ENCODE measurements at regions not wholly inside any gene's neighbourhood (a gene's known extent, or its start where the extent isn't known, plus 50 kb on each side); places are given as distances from the start of the nearest gene placed in this dataset.

DNA sequence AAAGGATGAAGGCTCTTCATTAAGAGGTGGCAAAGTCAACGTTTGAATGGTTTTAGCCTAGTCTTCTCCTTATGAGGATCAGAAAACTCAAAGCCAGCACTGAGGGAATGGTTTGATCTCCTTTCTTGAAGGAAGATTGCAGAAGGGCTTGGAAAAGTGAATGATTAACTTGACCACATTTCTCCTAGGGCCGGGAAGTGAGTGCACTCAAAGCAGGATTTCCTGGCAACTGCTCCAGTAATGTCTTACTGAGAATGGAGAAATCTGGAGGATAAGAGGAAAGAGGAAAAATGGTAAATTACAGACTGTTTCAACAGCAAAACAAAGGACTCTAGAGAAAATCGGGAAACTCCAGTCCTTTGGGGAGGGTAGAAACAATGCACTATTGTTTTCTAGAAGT, 189.0 kb upstream of the FOXA2 start:
- TF ChIP-seq NFIC (IDR thresholded peaks at IDR 0.05) = no peak
- TF ChIP-seq, protein P1, sequence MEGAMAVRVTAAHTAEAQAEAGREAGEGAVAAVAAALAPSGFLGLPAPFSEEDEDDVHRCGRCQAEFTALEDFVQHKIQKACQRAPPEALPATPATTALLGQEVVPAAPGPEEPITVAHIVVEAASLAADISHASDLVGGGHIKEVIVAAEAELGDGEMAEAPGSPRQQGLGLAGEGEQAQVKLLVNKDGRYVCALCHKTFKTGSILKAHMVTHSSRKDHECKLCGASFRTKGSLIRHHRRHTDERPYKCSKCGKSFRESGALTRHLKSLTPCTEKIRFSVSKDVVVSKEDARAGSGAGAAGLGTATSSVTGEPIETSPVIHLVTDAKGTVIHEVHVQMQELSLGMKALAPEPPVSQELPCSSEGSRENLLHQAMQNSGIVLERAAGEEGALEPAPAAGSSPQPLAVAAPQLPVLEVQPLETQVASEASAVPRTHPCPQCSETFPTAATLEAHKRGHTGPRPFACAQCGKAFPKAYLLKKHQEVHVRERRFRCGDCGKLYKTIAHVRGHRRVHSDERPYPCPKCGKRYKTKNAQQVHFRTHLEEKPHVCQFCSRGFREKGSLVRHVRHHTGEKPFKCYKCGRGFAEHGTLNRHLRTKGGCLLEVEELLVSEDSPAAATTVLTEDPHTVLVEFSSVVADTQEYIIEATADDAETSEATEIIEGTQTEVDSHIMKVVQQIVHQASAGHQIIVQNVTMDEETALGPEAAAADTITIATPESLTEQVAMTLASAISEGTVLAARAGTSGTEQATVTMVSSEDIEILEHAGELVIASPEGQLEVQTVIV (CRISPR knock-in tag; IDR thresholded peaks at IDR 0.05; ENCODE audit: borderline replicate concordance) = no peak
- TF ChIP-seq POLR2AphosphoS5 (IDR thresholded peaks at IDR 0.05; ENCODE audit: control insufficient read depth, insufficient read depth, low read depth, low read length) = no peak
- no peak for TF ChIP-seq SMAD1 (IDR thresholded peaks at IDR 0.05; ENCODE audit: low read depth, low read length, partially characterized antibody)
- no peak for TF ChIP-seq FOXA1 (IDR thresholded peaks at IDR 0.05; ENCODE audit: borderline replicate concordance)
- TF ChIP-seq TEAD4 (IDR thresholded peaks at IDR 0.05; ENCODE audit: low read length) = no peak
- no peak for TF ChIP-seq TEAD4 (CRISPR knock-in tag; IDR thresholded peaks at IDR 0.05; ENCODE audit: borderline replicate concordance)
- TF ChIP-seq NCOA2 (IDR thresholded peaks at IDR 0.05; ENCODE audit: partially characterized antibody in 2 of 2) = no peak
- no peak for TF ChIP-seq RBBP5 (IDR thresholded peaks at IDR 0.05; ENCODE audit: borderline replicate concordance, insufficient read depth, low read length, poor library complexity, severe bottlenecking)
- no peak for TF ChIP-seq HDAC2 (IDR thresholded peaks at IDR 0.05)

Measured in K562 (cell line).